WTC11 (cell line): ENCODE measurements at regions not wholly inside any gene's neighbourhood (a gene's known extent, or its start where the extent isn't known, plus 50 kb on each side); places are given as distances from the start of the nearest gene placed in this dataset.

Experiments used
- NR3C1 ChIP-seq: sonication (generic); formaldehyde crosslinking; conservative IDR thresholded peaks from 2 replicates; pipeline ENCODE4 v1.8.1; 2023; ENCODE audit warnings: low read depth, mild to moderate bottlenecking, missing genetic modification reagents
- ZNF121 ChIP-seq: sonication (generic); formaldehyde crosslinking; IDR thresholded peaks from 2 replicates; pipeline ENCODE4 v1.8.0; 2023; ENCODE audit warnings: missing genetic modification reagents
- ZNF232 ChIP-seq: sonication (generic); formaldehyde crosslinking; IDR thresholded peaks from 2 replicates; pipeline ENCODE4 v1.8.0; 2022; ENCODE audit warnings: mild to moderate bottlenecking, missing genetic modification reagents
- TF ChIP-seq, protein P1 (sequence below): fragments of 200-600 bp; IDR thresholded peaks from 2 replicates; pipeline ENCODE4 v1.8.0; 2022; ENCODE audit warnings: antibody characterized with exemption
- TF ChIP-seq, protein P2 (sequence below): sonication (generic); formaldehyde crosslinking; IDR thresholded peaks from 2 replicates; pipeline ENCODE4 v1.8.1; 2023; ENCODE audit warnings: mild to moderate bottlenecking, missing genetic modification reagents
- TF ChIP-seq, protein P3 (sequence below): sonication (generic); formaldehyde crosslinking; IDR thresholded peaks from 2 replicates; pipeline ENCODE4 v1.8.1; 2023; ENCODE audit warnings: mild to moderate bottlenecking, missing genetic modification reagents, moderate library complexity
- TF ChIP-seq, protein P4 (sequence below): sonication (generic); formaldehyde crosslinking; IDR thresholded peaks from 2 replicates; pipeline ENCODE4 v1.8.1; 2023; ENCODE audit warnings: mild to moderate bottlenecking, missing genetic modification reagents
- TF ChIP-seq, protein P5 (sequence below): fragments of 250-450 bp; sonication (Bioruptor Pico); IDR thresholded peaks from 2 replicates; pipeline ENCODE4 v1.8.0; 2021; ENCODE audit warnings: mild to moderate bottlenecking
- TF ChIP-seq, protein P6 (sequence below): sonication (generic); formaldehyde crosslinking; IDR thresholded peaks from 2 replicates; pipeline ENCODE4 v1.8.0; 2022; ENCODE audit warnings: mild to moderate bottlenecking, missing genetic modification reagents

DNA sequence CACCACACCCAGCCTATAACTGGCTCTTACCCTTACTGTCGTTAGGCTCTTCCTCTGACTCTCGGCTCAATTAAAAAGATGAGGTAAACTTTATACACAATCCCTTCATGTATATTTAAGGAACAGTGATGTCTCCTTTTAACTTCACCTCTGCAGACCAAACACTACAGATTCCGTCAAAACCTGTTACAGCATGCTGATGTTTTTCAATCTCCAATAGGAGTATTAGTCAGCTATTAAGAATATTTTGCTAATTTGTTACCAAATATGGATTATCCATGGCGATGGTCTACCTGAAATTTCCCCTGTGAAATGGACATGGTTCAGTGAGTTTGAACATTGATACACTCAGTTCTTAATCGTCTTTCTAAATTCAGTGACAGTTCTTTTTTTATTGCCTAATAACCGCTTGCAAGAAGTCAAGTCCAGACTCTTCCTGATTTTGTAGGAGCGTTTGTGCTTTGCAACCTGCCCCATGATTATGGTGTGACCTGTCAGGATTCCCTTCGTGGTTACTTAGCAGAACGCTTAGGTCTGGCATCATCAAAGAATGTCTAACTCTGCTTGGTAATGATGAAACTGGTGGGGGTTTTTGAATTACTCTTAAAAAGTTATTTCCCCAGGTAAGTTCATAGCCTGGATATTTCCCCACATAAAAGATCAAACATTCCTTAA, 72.2 kb upstream of the STOX2 start:
- TF ChIP-seq, protein P1, sequence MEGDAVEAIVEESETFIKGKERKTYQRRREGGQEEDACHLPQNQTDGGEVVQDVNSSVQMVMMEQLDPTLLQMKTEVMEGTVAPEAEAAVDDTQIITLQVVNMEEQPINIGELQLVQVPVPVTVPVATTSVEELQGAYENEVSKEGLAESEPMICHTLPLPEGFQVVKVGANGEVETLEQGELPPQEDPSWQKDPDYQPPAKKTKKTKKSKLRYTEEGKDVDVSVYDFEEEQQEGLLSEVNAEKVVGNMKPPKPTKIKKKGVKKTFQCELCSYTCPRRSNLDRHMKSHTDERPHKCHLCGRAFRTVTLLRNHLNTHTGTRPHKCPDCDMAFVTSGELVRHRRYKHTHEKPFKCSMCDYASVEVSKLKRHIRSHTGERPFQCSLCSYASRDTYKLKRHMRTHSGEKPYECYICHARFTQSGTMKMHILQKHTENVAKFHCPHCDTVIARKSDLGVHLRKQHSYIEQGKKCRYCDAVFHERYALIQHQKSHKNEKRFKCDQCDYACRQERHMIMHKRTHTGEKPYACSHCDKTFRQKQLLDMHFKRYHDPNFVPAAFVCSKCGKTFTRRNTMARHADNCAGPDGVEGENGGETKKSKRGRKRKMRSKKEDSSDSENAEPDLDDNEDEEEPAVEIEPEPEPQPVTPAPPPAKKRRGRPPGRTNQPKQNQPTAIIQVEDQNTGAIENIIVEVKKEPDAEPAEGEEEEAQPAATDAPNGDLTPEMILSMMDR: no peak
- TF ChIP-seq ZNF232 (CRISPR knock-in tag) (no peak), NR3C1 (no peak), ZNF121 (no peak)
- TF ChIP-seq, protein P2, sequence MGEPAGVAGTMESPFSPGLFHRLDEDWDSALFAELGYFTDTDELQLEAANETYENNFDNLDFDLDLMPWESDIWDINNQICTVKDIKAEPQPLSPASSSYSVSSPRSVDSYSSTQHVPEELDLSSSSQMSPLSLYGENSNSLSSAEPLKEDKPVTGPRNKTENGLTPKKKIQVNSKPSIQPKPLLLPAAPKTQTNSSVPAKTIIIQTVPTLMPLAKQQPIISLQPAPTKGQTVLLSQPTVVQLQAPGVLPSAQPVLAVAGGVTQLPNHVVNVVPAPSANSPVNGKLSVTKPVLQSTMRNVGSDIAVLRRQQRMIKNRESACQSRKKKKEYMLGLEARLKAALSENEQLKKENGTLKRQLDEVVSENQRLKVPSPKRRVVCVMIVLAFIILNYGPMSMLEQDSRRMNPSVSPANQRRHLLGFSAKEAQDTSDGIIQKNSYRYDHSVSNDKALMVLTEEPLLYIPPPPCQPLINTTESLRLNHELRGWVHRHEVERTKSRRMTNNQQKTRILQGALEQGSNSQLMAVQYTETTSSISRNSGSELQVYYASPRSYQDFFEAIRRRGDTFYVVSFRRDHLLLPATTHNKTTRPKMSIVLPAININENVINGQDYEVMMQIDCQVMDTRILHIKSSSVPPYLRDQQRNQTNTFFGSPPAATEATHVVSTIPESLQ (CRISPR knock-in tag): no peak
- TF ChIP-seq, protein P3, sequence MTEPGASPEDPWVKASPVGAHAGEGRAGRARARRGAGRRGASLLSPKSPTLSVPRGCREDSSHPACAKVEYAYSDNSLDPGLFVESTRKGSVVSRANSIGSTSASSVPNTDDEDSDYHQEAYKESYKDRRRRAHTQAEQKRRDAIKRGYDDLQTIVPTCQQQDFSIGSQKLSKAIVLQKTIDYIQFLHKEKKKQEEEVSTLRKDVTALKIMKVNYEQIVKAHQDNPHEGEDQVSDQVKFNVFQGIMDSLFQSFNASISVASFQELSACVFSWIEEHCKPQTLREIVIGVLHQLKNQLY: no peak
- TF ChIP-seq, protein P4, sequence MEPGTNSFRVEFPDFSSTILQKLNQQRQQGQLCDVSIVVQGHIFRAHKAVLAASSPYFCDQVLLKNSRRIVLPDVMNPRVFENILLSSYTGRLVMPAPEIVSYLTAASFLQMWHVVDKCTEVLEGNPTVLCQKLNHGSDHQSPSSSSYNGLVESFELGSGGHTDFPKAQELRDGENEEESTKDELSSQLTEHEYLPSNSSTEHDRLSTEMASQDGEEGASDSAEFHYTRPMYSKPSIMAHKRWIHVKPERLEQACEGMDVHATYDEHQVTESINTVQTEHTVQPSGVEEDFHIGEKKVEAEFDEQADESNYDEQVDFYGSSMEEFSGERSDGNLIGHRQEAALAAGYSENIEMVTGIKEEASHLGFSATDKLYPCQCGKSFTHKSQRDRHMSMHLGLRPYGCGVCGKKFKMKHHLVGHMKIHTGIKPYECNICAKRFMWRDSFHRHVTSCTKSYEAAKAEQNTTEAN (CRISPR knock-in tag): no peak
- TF ChIP-seq, protein P5, sequence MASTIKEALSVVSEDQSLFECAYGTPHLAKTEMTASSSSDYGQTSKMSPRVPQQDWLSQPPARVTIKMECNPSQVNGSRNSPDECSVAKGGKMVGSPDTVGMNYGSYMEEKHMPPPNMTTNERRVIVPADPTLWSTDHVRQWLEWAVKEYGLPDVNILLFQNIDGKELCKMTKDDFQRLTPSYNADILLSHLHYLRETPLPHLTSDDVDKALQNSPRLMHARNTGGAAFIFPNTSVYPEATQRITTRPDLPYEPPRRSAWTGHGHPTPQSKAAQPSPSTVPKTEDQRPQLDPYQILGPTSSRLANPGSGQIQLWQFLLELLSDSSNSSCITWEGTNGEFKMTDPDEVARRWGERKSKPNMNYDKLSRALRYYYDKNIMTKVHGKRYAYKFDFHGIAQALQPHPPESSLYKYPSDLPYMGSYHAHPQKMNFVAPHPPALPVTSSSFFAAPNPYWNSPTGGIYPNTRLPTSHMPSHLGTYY (CRISPR knock-in tag): no peak
- TF ChIP-seq, protein P6, sequence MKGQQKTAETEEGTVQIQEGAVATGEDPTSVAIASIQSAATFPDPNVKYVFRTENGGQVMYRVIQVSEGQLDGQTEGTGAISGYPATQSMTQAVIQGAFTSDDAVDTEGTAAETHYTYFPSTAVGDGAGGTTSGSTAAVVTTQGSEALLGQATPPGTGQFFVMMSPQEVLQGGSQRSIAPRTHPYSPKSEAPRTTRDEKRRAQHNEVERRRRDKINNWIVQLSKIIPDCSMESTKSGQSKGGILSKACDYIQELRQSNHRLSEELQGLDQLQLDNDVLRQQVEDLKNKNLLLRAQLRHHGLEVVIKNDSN (CRISPR knock-in tag): no peak
